ENCODE measurements at regions not wholly inside any gene's neighbourhood (a gene's known extent, or its start where the extent isn't known, plus 50 kb on each side); places are given as distances from the start of the nearest gene placed in this dataset.

GRCh38 chr4:178080312-178080711 lies 638.1 kb upstream of the AGA start:
- intact Hi-C loops (cut with micrococcal nuclease; ENCODE audit: unreplicated experiment) = no loop called here
- DNase-seq (ENCODE audit: low spot score) = no peak
- H3K27me3 ChIP-seq (replicated peaks; ENCODE audit: insufficient read depth, low read depth, low read length, poor library complexity) = no peaks in the 10 kb centered on the region
- TF ChIP-seq EZH2 (IDR thresholded peaks at IDR 0.05; ENCODE audit: borderline replicate concordance, low read depth, low read length, poor library complexity, severe bottlenecking) (no peak), CTCF (conservative IDR thresholded peaks at IDR 0.05; ENCODE audit: low read depth, low read length) (no peak)
- no peak overlapping the region for H3K27ac ChIP-seq (ENCODE audit: low read depth, low read length, poor library complexity, severe bottlenecking)
- POLR2A ChIA-PET (ENCODE audit: low non-redundant PET) = no interaction called here
- H3K4me1 ChIP-seq (ENCODE audit: insufficient read depth, low read length, poor library complexity, severe bottlenecking) = no peaks in the 10 kb centered on the region
- H3K4me3 ChIP-seq (ENCODE audit: low read depth, low read length, poor library complexity, severe bottlenecking) = no peak overlapping the region
- H3K9me3 ChIP-seq (ENCODE audit: low read depth, low read length, poor library complexity, severe bottlenecking) = no peaks in the 10 kb centered on the region
- CTCF ChIA-PET = no interaction called here
- no TSS peak for BruUV-seq (replicated peaks)
- no peaks in the 10 kb centered on the region for H3K36me3 ChIP-seq (ENCODE audit: insufficient read depth, low read length, poor library complexity, severe bottlenecking)

GRCh38 chr4:178081176-178081575 lies 638.9 kb upstream of the AGA start:
- intact Hi-C loops (cut with micrococcal nuclease; ENCODE audit: unreplicated experiment) = no loop called here
- Histone ChIP-seq H3K9me3 (ENCODE audit: low read depth, low read length, poor library complexity, severe bottlenecking) (no peaks in the 10 kb centered on the region), H3K27me3 (replicated peaks; ENCODE audit: insufficient read depth, low read depth, low read length, poor library complexity) (no peaks in the 10 kb centered on the region), H3K4me3 (ENCODE audit: low read depth, low read length, poor library complexity, severe bottlenecking) (no peak overlapping the region), H3K36me3 (ENCODE audit: insufficient read depth, low read length, poor library complexity, severe bottlenecking) (no peaks in the 10 kb centered on the region), H3K27ac (ENCODE audit: low read depth, low read length, poor library complexity, severe bottlenecking) (no peak overlapping the region), H3K4me1 (ENCODE audit: insufficient read depth, low read length, poor library complexity, severe bottlenecking) (no peaks in the 10 kb centered on the region)
- ChIA-PET CTCF (no interaction called here), POLR2A (ENCODE audit: low non-redundant PET) (no interaction called here)
- BruUV-seq (replicated peaks) = no TSS peak
- DNase-seq (ENCODE audit: low spot score) = no peak
- TF ChIP-seq EZH2 (IDR thresholded peaks at IDR 0.05; ENCODE audit: borderline replicate concordance, low read depth, low read length, poor library complexity, severe bottlenecking) (no peak), CTCF (conservative IDR thresholded peaks at IDR 0.05; ENCODE audit: low read depth, low read length) (no peak)

GRCh38 chr4:178081896-178082295 lies 639.7 kb upstream of the AGA start:
- Histone ChIP-seq H3K4me1 (ENCODE audit: insufficient read depth, low read length, poor library complexity, severe bottlenecking) (no peaks in the 10 kb centered on the region), H3K4me3 (ENCODE audit: low read depth, low read length, poor library complexity, severe bottlenecking) (no peak overlapping the region), H3K36me3 (ENCODE audit: insufficient read depth, low read length, poor library complexity, severe bottlenecking) (no peaks in the 10 kb centered on the region), H3K27me3 (replicated peaks; ENCODE audit: insufficient read depth, low read depth, low read length, poor library complexity) (no peaks in the 10 kb centered on the region), H3K9me3 (ENCODE audit: low read depth, low read length, poor library complexity, severe bottlenecking) (no peaks in the 10 kb centered on the region), H3K27ac (ENCODE audit: low read depth, low read length, poor library complexity, severe bottlenecking) (no peak overlapping the region)
- BruUV-seq (replicated peaks) = no TSS peak
- ChIA-PET POLR2A (ENCODE audit: low non-redundant PET) (no interaction called here), CTCF (no interaction called here)
- DNase-seq (ENCODE audit: low spot score) = no peak
- no peak for TF ChIP-seq EZH2 (IDR thresholded peaks at IDR 0.05; ENCODE audit: borderline replicate concordance, low read depth, low read length, poor library complexity, severe bottlenecking)
- intact Hi-C loops (cut with micrococcal nuclease; ENCODE audit: unreplicated experiment) = no loop called here

- Histone ChIP-seq H3K27ac (ENCODE audit: low read depth, low read length, poor library complexity, severe bottlenecking) (no peak overlapping the region), H3K4me1 (ENCODE audit: insufficient read depth, low read length, poor library complexity, severe bottlenecking) (no peaks in the 10 kb centered on the region), H3K4me3 (ENCODE audit: low read depth, low read length, poor library complexity, severe bottlenecking) (no peak overlapping the region), H3K27me3 (replicated peaks; ENCODE audit: insufficient read depth, low read depth, low read length, poor library complexity) (no peaks in the 10 kb centered on the region), H3K9me3 (ENCODE audit: low read depth, low read length, poor library complexity, severe bottlenecking) (no peaks in the 10 kb centered on the region), H3K36me3 (ENCODE audit: insufficient read depth, low read length, poor library complexity, severe bottlenecking) (no peaks in the 10 kb centered on the region)
- no peak for DNase-seq (ENCODE audit: low spot score)
- TF ChIP-seq CTCF (conservative IDR thresholded peaks at IDR 0.05; ENCODE audit: low read depth, low read length) = no peak
- ChIA-PET CTCF (no interaction called here), POLR2A (ENCODE audit: low non-redundant PET) (no interaction called here)
- BruUV-seq (replicated peaks) = no TSS peak
- intact Hi-C loops (cut with micrococcal nuclease; ENCODE audit: unreplicated experiment) = no loop called here
Observed at GRCh38 chr4:178082906-178083305, 640.7 kb upstream of the AGA start.
